HL-60 (cell line): ENCODE measurements at regions not wholly inside any gene's neighbourhood (a gene's known extent, or its start where the extent isn't known, plus 50 kb on each side); places are given as distances from the start of the nearest gene placed in this dataset.

Experiments
- CTCF ChIP-seq: IDR thresholded peaks from one replicate; pipeline ENCODE4 v1.5.1; 2011; ENCODE audit warnings: low read length, control low read depth, inconsistent platforms; ENCODE audit not compliant: insufficient read depth
- POLR2AphosphoS5 ChIP-seq: IDR thresholded peaks from 2 replicates; pipeline ENCODE4 v1.6.1; 2012; ENCODE audit warnings: low read depth
- REST ChIP-seq: IDR thresholded peaks from 2 replicates; pipeline ENCODE4 v1.6.1; 2012; ENCODE audit warnings: low read depth; ENCODE audit not compliant: insufficient replicate concordance
- SPI1 ChIP-seq: IDR thresholded peaks from 2 replicates; pipeline ENCODE4 v1.6.1; 2012; ENCODE audit warnings: low read depth, mild to moderate bottlenecking, borderline replicate concordance

- TF ChIP-seq CTCF (no peak), REST (no peak), POLR2AphosphoS5 (no peak), SPI1 (no peak)
Measured at GRCh38 chr4:146107587-146108240, 67.8 kb upstream of the LSM6 start.
